EH (cell line): ENCODE measurements at regions not wholly inside any gene's neighbourhood (a gene's known extent, or its start where the extent isn't known, plus 50 kb on each side); places are given as distances from the start of the nearest gene placed in this dataset.
A peak's percentile ranks its signal among the peaks of the same experiment; 100 is the strongest.

Experiments
- DNase-seq: peaks from one replicate; pipeline ENCODE4 v3.0.0-alpha.2; 2015; ENCODE audit warnings: low read depth

DNA sequence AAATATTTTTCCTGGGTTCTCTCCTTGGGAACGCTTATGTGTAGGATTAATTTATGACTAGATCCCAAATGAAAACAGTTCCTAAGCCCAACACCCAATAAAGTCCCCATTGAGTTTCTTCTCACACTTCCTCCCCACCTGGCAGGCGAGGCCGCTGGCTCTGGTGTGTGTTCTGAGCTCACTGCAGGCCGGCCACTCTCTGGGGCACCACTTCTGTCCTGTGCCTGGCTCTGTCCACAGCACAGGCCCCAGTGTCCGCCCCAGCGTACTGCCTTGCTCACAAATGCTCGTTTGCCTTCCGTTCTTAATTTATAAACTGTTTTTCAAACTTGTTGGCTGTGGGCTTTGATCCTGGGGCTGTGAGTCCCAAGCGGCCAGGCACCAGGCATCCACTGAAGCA lies 90.6 kb downstream of the TLR5 start:
- DNase-seq: no peak

- peak; percentile 13 for DNase-seq
Measured at GRCh38 chr1:223052931-223053330, 90.1 kb downstream of the TLR5 start.

- no peak for DNase-seq
Measured at GRCh38 chr1:223056802-223057201, 86.2 kb downstream of the TLR5 start.

DNA sequence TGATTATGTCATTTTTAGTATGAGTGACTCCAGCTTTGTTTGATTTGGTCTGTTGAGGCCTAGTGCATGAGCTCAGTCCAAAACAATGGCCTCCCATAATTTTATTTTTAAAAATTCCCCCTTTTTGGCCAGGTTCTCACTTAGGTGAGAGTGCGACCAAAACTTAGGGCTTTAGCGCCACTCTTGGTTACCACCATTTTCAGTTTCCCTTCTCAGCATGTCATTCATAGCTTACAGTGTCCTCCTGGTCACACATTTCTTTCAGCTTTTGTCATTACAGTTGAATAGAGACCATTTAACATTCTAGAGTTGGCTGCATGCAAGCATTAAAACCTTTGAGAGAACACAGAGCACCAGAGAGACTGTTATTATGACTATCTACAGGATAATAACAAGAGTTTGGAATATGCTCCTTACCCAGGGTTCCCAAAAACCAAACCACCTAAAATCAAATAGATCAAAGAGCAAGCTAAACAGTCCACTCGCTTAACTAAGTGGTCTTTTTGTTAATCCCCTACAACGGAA lies 85.4 kb downstream of the TLR5 start:
- DNase-seq: no peak
